DOHH2 (cell line): ENCODE measurements at regions not wholly inside any gene's neighbourhood (a gene's known extent, or its start where the extent isn't known, plus 50 kb on each side); places are given as distances from the start of the nearest gene placed in this dataset.

Experiments used
- H3F3A ChIP-seq: fragments of 200-600 bp; sonication (generic), shearing (Covaris generic); 2 replicates; pipeline ENCODE4 v1.6.0; 2016; ENCODE audit warnings: antibody characterized with exemption, mild to moderate bottlenecking; ENCODE audit not compliant: control insufficient read depth, insufficient read depth
- H3K27ac ChIP-seq: fragments of 200-600 bp; sonication (generic); 2 replicates; pipeline ENCODE4 v1.5.1; 2014; ENCODE audit warnings: low read depth, mild to moderate bottlenecking, low read length, moderate library complexity
- H3K27me3 ChIP-seq: fragments of 200-600 bp; sonication (generic); 2 replicates; pipeline ENCODE4 v1.6.1; 2014; ENCODE audit warnings: mild to moderate bottlenecking, low read length, mixed read lengths; ENCODE audit not compliant: control insufficient read depth
- H3K36me3 ChIP-seq: fragments of 200-600 bp; sonication (generic); 2 replicates; pipeline ENCODE4 v1.6.1; 2014; ENCODE audit warnings: mild to moderate bottlenecking, low read length, moderate library complexity, mixed read lengths; ENCODE audit not compliant: control insufficient read depth
- H3K4me1 ChIP-seq: fragments of 200-600 bp; sonication (generic); 2 replicates; pipeline ENCODE4 v1.6.1; 2014; ENCODE audit warnings: mild to moderate bottlenecking, low read length, mixed read lengths; ENCODE audit not compliant: control insufficient read depth
- H3K4me2 ChIP-seq: fragments of 200-600 bp; sonication (generic); 2 replicates; pipeline ENCODE4 v1.6.0; 2014; ENCODE audit warnings: mild to moderate bottlenecking, low read length, moderate library complexity
- H3K4me3 ChIP-seq: fragments of 200-600 bp; sonication (generic); 2 replicates; pipeline ENCODE4 v1.5.1; 2014; ENCODE audit warnings: mild to moderate bottlenecking, low read length, mixed read lengths
- H3K79me2 ChIP-seq: fragments of 200-600 bp; sonication (generic); 2 replicates; pipeline ENCODE4 v1.6.1; 2014; ENCODE audit warnings: mild to moderate bottlenecking, low read length, mixed read lengths; ENCODE audit not compliant: control insufficient read depth
- H3K9me2 ChIP-seq: fragments of 200-600 bp; sonication (generic); replicated peaks from 2 replicates; pipeline ENCODE4 v1.6.1; 2014; ENCODE audit warnings: mild to moderate bottlenecking, low read length, mixed read lengths; ENCODE audit not compliant: control insufficient read depth
- H3K9me3 ChIP-seq: fragments of 200-600 bp; sonication (generic); 2 replicates; pipeline ENCODE4 v1.6.1; 2014; ENCODE audit warnings: antibody characterized with exemption, low read length, mixed read lengths; ENCODE audit not compliant: control insufficient read depth, insufficient read depth
- H4K20me1 ChIP-seq: fragments of 200-600 bp; sonication (generic); 2 replicates; pipeline ENCODE4 v1.6.0; 2014; ENCODE audit warnings: low read depth, mild to moderate bottlenecking, antibody characterized with exemption, low read length, moderate library complexity; ENCODE audit not compliant: control insufficient read depth, insufficient read depth
- EZH2phosphoT487 ChIP-seq: fragments of 200-600 bp; sonication (generic); IDR thresholded peaks from 2 replicates; pipeline ENCODE4 v1.6.1; 2017; ENCODE audit warnings: borderline replicate concordance, mild to moderate bottlenecking, antibody characterized with exemption, low read length, moderate library complexity, mixed read lengths
- TF ChIP-seq, protein P1 (sequence below): fragments of 200-600 bp; sonication (generic); IDR thresholded peaks from one replicate; pipeline ENCODE4 v1.5.1; 2014; ENCODE audit warnings: antibody characterized with exemption, mild to moderate bottlenecking, low read depth, low read length; ENCODE audit not compliant: poor library complexity, severe bottlenecking

DNA sequence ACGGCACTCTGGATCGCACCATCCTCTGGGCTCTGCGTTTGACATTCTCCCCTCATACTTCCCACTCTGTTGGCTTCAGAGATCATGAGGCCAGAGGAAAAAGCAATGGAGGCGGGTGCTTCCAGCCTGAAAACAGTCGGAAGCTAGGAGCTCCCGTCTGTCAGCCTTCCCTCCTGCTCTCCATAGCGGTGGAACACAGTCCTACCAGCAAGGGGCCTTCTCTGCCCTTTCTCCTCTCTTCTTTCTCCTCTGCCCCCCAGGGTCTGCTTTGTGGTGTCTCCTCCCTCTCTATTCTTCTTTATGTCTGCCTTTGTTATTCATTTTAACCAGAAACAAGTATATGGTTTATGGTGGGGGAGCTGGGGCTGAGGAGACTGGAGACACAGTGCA is 152.5 kb upstream of the NFIB start:
- no peaks in the 10 kb centered on the region for H3K9me3 ChIP-seq
- no peaks in the 10 kb centered on the region for H4K20me1 ChIP-seq
- no peaks in the 10 kb centered on the region for H3K36me3 ChIP-seq
- H3K79me2 ChIP-seq = no peaks in the 10 kb centered on the region
- no peaks in the 10 kb centered on the region for H3F3A ChIP-seq
- H3K9me2 ChIP-seq = no peaks in the 10 kb centered on the region
- H3K4me1 ChIP-seq = no peaks in the 10 kb centered on the region
- TF ChIP-seq, protein P1, sequence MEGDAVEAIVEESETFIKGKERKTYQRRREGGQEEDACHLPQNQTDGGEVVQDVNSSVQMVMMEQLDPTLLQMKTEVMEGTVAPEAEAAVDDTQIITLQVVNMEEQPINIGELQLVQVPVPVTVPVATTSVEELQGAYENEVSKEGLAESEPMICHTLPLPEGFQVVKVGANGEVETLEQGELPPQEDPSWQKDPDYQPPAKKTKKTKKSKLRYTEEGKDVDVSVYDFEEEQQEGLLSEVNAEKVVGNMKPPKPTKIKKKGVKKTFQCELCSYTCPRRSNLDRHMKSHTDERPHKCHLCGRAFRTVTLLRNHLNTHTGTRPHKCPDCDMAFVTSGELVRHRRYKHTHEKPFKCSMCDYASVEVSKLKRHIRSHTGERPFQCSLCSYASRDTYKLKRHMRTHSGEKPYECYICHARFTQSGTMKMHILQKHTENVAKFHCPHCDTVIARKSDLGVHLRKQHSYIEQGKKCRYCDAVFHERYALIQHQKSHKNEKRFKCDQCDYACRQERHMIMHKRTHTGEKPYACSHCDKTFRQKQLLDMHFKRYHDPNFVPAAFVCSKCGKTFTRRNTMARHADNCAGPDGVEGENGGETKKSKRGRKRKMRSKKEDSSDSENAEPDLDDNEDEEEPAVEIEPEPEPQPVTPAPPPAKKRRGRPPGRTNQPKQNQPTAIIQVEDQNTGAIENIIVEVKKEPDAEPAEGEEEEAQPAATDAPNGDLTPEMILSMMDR = no peak
- no peak for TF ChIP-seq EZH2phosphoT487
- no peaks in the 10 kb centered on the region for H3K27me3 ChIP-seq
- H3K4me3 ChIP-seq = no peak overlapping the region
- H3K4me2 ChIP-seq = no peak overlapping the region
- H3K27ac ChIP-seq = no peak overlapping the region

DNA sequence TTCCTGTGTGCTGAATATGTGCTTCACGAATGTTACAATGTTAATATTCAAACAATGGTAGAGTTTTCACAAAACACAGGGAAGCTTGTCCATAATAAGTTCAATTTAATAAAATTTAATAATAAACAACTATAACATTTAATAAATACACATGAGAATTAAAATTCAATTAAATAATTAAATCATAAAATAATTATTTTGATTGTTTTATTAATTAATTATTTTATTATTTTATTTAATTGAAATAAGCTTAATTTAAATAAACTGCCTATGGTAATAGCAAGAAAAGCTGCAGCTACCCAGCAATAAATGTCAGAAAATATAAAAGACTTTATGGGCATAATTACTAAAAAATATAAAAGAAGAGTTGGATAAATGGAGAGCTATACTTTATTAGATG is 149.0 kb upstream of the NFIB start:
- Histone ChIP-seq H3K27ac (no peak overlapping the region), H3K4me1 (no peaks in the 10 kb centered on the region), H3K4me2 (no peak overlapping the region), H4K20me1 (no peaks in the 10 kb centered on the region), H3K79me2 (no peaks in the 10 kb centered on the region), H3K9me3 (no peaks in the 10 kb centered on the region), H3K27me3 (no peaks in the 10 kb centered on the region), H3K4me3 (no peak overlapping the region), H3F3A (no peaks in the 10 kb centered on the region), H3K9me2 (no peaks in the 10 kb centered on the region), H3K36me3 (no peaks in the 10 kb centered on the region)
- no peak for TF ChIP-seq EZH2phosphoT487
- TF ChIP-seq, protein P1 = no peak

DNA sequence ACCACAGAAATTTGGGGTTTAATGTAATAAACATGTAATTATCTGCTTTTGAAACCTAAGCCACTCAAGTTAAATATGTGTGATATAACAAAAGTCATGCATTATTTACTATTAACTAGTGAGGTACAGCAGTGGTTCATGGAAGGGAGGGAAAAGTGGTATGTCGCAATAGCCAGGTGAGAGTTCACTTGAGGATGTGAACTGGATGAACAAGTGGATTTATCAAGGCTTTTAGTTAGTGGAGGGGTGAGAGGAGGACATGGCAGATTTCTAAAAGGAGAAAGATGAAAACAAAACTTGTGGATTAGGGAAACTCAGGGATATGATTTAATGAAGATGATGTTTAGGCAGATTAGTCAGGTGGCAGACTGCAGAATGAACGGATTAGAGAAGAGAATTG is 141.3 kb upstream of the NFIB start:
- no peaks in the 10 kb centered on the region for H3K27me3 ChIP-seq
- no peaks in the 10 kb centered on the region for H3K9me3 ChIP-seq
- H3K79me2 ChIP-seq = no peaks in the 10 kb centered on the region
- H4K20me1 ChIP-seq = no peaks in the 10 kb centered on the region
- TF ChIP-seq EZH2phosphoT487 = no peak
- TF ChIP-seq, protein P1 = no peak
- H3K4me3 ChIP-seq = no peak overlapping the region
- H3F3A ChIP-seq = no peaks in the 10 kb centered on the region
- no peaks in the 10 kb centered on the region for H3K4me1 ChIP-seq
- H3K9me2 ChIP-seq = no peaks in the 10 kb centered on the region
- no peak overlapping the region for H3K27ac ChIP-seq
- no peaks in the 10 kb centered on the region for H3K36me3 ChIP-seq
- H3K4me2 ChIP-seq = no peak overlapping the region

DNA sequence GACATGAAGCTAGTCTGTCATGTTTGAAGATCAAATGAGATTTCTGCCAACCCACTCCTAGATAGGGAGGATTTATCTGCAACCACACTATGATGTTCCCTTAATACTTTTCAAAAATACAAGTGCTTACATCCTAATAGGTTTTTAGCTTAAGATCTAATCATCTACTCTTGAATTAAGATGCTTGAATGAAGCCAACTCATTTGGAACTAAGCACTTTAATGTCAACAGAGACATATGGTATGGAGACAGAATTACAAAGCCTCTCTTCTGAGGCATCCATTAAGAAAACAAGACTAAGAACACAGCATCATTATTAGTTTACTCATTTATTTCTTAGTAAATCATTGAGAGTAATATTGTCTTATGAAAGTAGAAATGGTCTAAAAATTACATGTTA is 139.3 kb upstream of the NFIB start:
- H3K27ac ChIP-seq = no peak overlapping the region
- no peak overlapping the region for H3K4me3 ChIP-seq

More for the DNA sequence above, 139.3 kb upstream of the NFIB start:
- Histone ChIP-seq H3K27me3 (no peaks in the 10 kb centered on the region), H3K36me3 (no peaks in the 10 kb centered on the region), H3K79me2 (no peaks in the 10 kb centered on the region), H3K9me3 (no peaks in the 10 kb centered on the region), H3K4me1 (no peaks in the 10 kb centered on the region), H4K20me1 (no peaks in the 10 kb centered on the region), H3K9me2 (no peaks in the 10 kb centered on the region), H3F3A (no peaks in the 10 kb centered on the region), H3K4me2 (no peak overlapping the region)
- TF ChIP-seq, protein P1 = no peak
- no peak for TF ChIP-seq EZH2phosphoT487
